OCI-LY7 (cell line): ENCODE measurements at regions not wholly inside any gene's neighbourhood (a gene's known extent, or its start where the extent isn't known, plus 50 kb on each side); places are given as distances from the start of the nearest gene placed in this dataset.

Source experiments
- BruUV-seq: library from RNA; stranded (reverse); fragments of 400-500 nt; replicated peaks from 2 replicates; lab custom pipeline; 2021; lab: Mats Ljungman, UMichigan
- CTCF ChIA-PET: fragments of 300-600 bp; sonication (Branson Sonifier 250); formaldehyde crosslinking; loops from one replicate; lab custom pipeline; 2022; ENCODE audit warnings: antibody characterized with exemption; ENCODE audit not compliant: unreplicated experiment; lab: Charles Lee
- POLR2A ChIA-PET: fragments of 300-600 bp; sonication (Branson Sonifier 250); formaldehyde crosslinking; loops from one replicate; lab custom pipeline; 2022; ENCODE audit warnings: antibody characterized with exemption; lab: Charles Lee
- DNase-seq: peaks from one replicate; pipeline ENCODE4 v3.0.0-alpha.2; 2015; ENCODE audit warnings: low spot score
- H2AFZ ChIP-seq: fragments of 200-600 bp; sonication (generic), shearing (Covaris generic); 2 replicates; pipeline ENCODE4 v1.6.1; 2014; ENCODE audit warnings: mild to moderate bottlenecking, antibody characterized with exemption, low read length, moderate library complexity
- H3K27ac ChIP-seq: fragments of 200-600 bp; sonication (generic); 2 replicates; pipeline ENCODE4 v1.5.1; 2014; ENCODE audit warnings: mixed run types, low read depth, mild to moderate bottlenecking, moderate library complexity, low read length, inconsistent platforms; ENCODE audit not compliant: poor library complexity, severe bottlenecking
- H3K36me3 ChIP-seq: fragments of 200-600 bp; sonication (generic); 2 replicates; pipeline ENCODE4 v1.6.1; 2014; ENCODE audit warnings: mild to moderate bottlenecking, antibody characterized with exemption, low read length, moderate library complexity, mixed read lengths; ENCODE audit not compliant: insufficient read depth
- H3K4me1 ChIP-seq: fragments of 200-600 bp; sonication (generic); 2 replicates; pipeline ENCODE4 v1.5.1; 2014; ENCODE audit warnings: mild to moderate bottlenecking, low read length; ENCODE audit not compliant: insufficient read depth, poor library complexity, severe bottlenecking
- H3K4me2 ChIP-seq: fragments of 200-600 bp; sonication (generic); 2 replicates; pipeline ENCODE4 v1.6.1; 2014; ENCODE audit warnings: mild to moderate bottlenecking, low read length
- H3K4me3 ChIP-seq: fragments of 200-600 bp; sonication (generic); 2 replicates; pipeline ENCODE4 v1.5.1; 2014; ENCODE audit warnings: mild to moderate bottlenecking, low read depth, low read length; ENCODE audit not compliant: poor library complexity, severe bottlenecking
- H3K79me2 ChIP-seq: fragments of 200-600 bp; sonication (generic); 2 replicates; pipeline ENCODE4 v1.6.1; 2016; ENCODE audit warnings: low read depth, mild to moderate bottlenecking, low read length, moderate library complexity, mixed read lengths; ENCODE audit not compliant: insufficient read depth
- H3K9me2 ChIP-seq: fragments of 200-600 bp; sonication (generic); 2 replicates; pipeline ENCODE4 v1.6.1; 2016; ENCODE audit warnings: mild to moderate bottlenecking, low read length, mixed read lengths; ENCODE audit not compliant: insufficient read depth
- H3K9me3 ChIP-seq: fragments of 200-600 bp; sonication (generic); 2 replicates; pipeline ENCODE4 v1.6.1; 2014; ENCODE audit warnings: mild to moderate bottlenecking, mixed run types, low read length, mixed read lengths
- H4K20me1 ChIP-seq: fragments of 200-600 bp; sonication (generic); 2 replicates; pipeline ENCODE4 v1.6.1; 2014; ENCODE audit warnings: mild to moderate bottlenecking, antibody characterized with exemption, low read length, moderate library complexity, mixed read lengths; ENCODE audit not compliant: insufficient read depth
- EZH2phosphoT487 ChIP-seq: fragments of 200-600 bp; sonication (generic); IDR thresholded peaks from 2 replicates; pipeline ENCODE4 v1.6.1; 2018; ENCODE audit warnings: low read depth, borderline replicate concordance, mild to moderate bottlenecking, mixed run types, antibody characterized with exemption, low read length, moderate library complexity, mixed read lengths
- intact Hi-C: fragments of 100-400 bp; cut with micrococcal nuclease; formaldehyde crosslinking; loops from one replicate; pipeline ENCODE4 v1.10.0; 2022; ENCODE audit not compliant: unreplicated experiment
- TF ChIP-seq, protein P1 (sequence below): fragments of 200-600 bp; sonication (generic); conservative IDR thresholded peaks from 2 replicates; pipeline ENCODE4 v1.5.1; 2014; ENCODE audit warnings: mild to moderate bottlenecking, antibody characterized with exemption, low read length, moderate library complexity, mixed read lengths

DNA sequence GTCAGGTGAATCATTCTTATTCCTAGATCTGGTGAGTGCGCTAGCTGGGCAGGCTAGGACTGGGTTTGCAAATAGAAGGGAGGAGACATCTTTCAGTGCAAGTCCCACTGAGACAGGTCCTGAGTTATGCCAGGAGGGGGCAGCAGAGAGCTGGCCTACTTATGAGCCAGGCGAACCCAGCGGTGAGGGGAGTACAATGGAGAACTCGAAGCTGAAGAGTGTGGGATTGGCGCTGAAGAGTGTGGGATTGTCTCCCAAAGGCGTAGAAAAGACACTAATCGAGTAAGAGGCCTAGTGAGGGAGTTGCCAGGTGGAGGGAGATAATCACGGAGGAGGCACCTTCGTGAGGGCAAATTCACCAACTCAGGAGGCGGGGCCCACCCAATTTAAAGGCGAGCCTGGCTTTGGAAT, 91.7 kb upstream of the CXorf66 start:
- intact Hi-C loops = no loop called here
- Histone ChIP-seq H3K79me2 (no peaks in the 10 kb centered on the region), H4K20me1 (no peaks in the 10 kb centered on the region), H3K4me2 (no peak overlapping the region), H2AFZ (no peak overlapping the region), H3K27ac (no peak overlapping the region), H3K9me3 (no peaks in the 10 kb centered on the region), H3K36me3 (no peaks in the 10 kb centered on the region), H3K9me2 (no peaks in the 10 kb centered on the region), H3K4me1 (no peaks in the 10 kb centered on the region), H3K4me3 (no peak overlapping the region)
- CTCF ChIA-PET = no interaction called here
- TF ChIP-seq EZH2phosphoT487 = no peak
- TF ChIP-seq, protein P1, sequence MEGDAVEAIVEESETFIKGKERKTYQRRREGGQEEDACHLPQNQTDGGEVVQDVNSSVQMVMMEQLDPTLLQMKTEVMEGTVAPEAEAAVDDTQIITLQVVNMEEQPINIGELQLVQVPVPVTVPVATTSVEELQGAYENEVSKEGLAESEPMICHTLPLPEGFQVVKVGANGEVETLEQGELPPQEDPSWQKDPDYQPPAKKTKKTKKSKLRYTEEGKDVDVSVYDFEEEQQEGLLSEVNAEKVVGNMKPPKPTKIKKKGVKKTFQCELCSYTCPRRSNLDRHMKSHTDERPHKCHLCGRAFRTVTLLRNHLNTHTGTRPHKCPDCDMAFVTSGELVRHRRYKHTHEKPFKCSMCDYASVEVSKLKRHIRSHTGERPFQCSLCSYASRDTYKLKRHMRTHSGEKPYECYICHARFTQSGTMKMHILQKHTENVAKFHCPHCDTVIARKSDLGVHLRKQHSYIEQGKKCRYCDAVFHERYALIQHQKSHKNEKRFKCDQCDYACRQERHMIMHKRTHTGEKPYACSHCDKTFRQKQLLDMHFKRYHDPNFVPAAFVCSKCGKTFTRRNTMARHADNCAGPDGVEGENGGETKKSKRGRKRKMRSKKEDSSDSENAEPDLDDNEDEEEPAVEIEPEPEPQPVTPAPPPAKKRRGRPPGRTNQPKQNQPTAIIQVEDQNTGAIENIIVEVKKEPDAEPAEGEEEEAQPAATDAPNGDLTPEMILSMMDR = peak; percentile 78
- POLR2A ChIA-PET = no interaction called here
- DNase-seq = peak; percentile 56
- no TSS peak for BruUV-seq

GRCh38 chrX:140053846-140054245, 88.5 kb upstream of the CXorf66 start:
- no peaks in the 10 kb centered on the region for H3K79me2 ChIP-seq
- H3K4me2 ChIP-seq = no peak overlapping the region
- TF ChIP-seq EZH2phosphoT487 = no peak
- TF ChIP-seq, protein P1 = no peak
- intact Hi-C loops = no loop called here
- CTCF ChIA-PET = no interaction called here
- H3K9me3 ChIP-seq = no peaks in the 10 kb centered on the region
- H3K27ac ChIP-seq = no peak overlapping the region
- H3K4me1 ChIP-seq = no peaks in the 10 kb centered on the region
- POLR2A ChIA-PET = no interaction called here
- no peaks in the 10 kb centered on the region for H4K20me1 ChIP-seq
- H2AFZ ChIP-seq = no peak overlapping the region
- no peak overlapping the region for H3K4me3 ChIP-seq
- no TSS peak for BruUV-seq
- no peaks in the 10 kb centered on the region for H3K36me3 ChIP-seq
- no peaks in the 10 kb centered on the region for H3K9me2 ChIP-seq
- no peak for DNase-seq

- H3K9me2 ChIP-seq = no peaks in the 10 kb centered on the region
- H3K4me2 ChIP-seq = no peak overlapping the region
- intact Hi-C loops = no loop called here
- H3K4me3 ChIP-seq = no peak overlapping the region
- BruUV-seq = no TSS peak
- H3K79me2 ChIP-seq = no peaks in the 10 kb centered on the region
- POLR2A ChIA-PET = no interaction called here
- H3K27ac ChIP-seq = no peak overlapping the region
- CTCF ChIA-PET = no interaction called here
- no peaks in the 10 kb centered on the region for H3K9me3 ChIP-seq
- TF ChIP-seq, protein P1 = peak; percentile 49; the same call in 1 of the 2 replicates
- no peak for TF ChIP-seq EZH2phosphoT487
- no peak overlapping the region for H2AFZ ChIP-seq
- no peaks in the 10 kb centered on the region for H3K4me1 ChIP-seq
- no peaks in the 10 kb centered on the region for H4K20me1 ChIP-seq
- no peaks in the 10 kb centered on the region for H3K36me3 ChIP-seq
- DNase-seq = no peak
Observed at GRCh38 chrX:140050906-140051305, 85.6 kb upstream of the CXorf66 start.
